ENCODE measurements at regions not wholly inside any gene's neighbourhood (a gene's known extent, or its start where the extent isn't known, plus 50 kb on each side); places are given as distances from the start of the nearest gene placed in this dataset.

DNA sequence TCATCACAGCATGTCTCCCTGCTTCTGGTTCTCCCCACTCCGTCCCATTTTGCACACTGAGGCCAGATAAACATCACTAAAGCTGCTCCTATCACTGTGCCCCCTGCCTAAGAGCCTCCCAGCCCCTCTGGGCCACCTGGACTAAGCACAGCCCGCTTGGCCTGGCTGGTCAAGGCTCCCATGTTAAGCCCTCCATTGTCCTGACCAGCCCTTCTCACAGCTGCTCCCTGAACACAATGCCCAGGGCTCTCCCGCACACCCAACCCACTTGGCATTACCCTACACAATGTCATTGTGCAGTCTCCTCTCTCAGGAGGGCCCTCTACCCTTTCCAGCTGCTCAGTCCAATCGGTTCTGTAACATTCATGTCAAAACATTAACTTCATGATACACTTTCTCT, 133.4 kb downstream of the NUFIP1 start:
- no TSS peak for BruUV-seq (replicated peaks)
- no peak for TF ChIP-seq SRF (IDR thresholded peaks at IDR 0.05; ENCODE audit: low read depth)
- TF ChIP-seq POLR2AphosphoS5 (IDR thresholded peaks at IDR 0.05; ENCODE audit: low read depth, low read length) = no peak
- no peak for TF ChIP-seq ZFX (IDR thresholded peaks at IDR 0.05)
- TF ChIP-seq, protein P1, sequence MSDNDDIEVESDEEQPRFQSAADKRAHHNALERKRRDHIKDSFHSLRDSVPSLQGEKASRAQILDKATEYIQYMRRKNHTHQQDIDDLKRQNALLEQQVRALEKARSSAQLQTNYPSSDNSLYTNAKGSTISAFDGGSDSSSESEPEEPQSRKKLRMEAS (IDR thresholded peaks at IDR 0.05) = no peak
- TF ChIP-seq, protein P2, sequence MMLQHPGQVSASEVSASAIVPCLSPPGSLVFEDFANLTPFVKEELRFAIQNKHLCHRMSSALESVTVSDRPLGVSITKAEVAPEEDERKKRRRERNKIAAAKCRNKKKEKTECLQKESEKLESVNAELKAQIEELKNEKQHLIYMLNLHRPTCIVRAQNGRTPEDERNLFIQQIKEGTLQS (IDR thresholded peaks at IDR 0.05) = no peak
- TF ChIP-seq, protein P3, sequence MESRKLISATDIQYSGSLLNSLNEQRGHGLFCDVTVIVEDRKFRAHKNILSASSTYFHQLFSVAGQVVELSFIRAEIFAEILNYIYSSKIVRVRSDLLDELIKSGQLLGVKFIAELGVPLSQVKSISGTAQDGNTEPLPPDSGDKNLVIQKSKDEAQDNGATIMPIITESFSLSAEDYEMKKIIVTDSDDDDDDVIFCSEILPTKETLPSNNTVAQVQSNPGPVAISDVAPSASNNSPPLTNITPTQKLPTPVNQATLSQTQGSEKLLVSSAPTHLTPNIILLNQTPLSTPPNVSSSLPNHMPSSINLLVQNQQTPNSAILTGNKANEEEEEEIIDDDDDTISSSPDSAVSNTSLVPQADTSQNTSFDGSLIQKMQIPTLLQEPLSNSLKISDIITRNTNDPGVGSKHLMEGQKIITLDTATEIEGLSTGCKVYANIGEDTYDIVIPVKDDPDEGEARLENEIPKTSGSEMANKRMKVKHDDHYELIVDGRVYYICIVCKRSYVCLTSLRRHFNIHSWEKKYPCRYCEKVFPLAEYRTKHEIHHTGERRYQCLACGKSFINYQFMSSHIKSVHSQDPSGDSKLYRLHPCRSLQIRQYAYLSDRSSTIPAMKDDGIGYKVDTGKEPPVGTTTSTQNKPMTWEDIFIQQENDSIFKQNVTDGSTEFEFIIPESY (IDR thresholded peaks at IDR 0.05; ENCODE audit: extremely low read depth, insufficient replicate concordance, low read length) = no peak
- TF ChIP-seq EZH2 (IDR thresholded peaks at IDR 0.05) = no peak
- no peak for TF ChIP-seq YY1 (IDR thresholded peaks at IDR 0.05; ENCODE audit: extremely low read depth, insufficient replicate concordance, low read depth, low read length)
- TF ChIP-seq EZH2phosphoT487 (IDR thresholded peaks at IDR 0.05; ENCODE audit: borderline replicate concordance) = no peak
- no peak for TF ChIP-seq CBX3 (IDR thresholded peaks at IDR 0.05; ENCODE audit: low read depth)
- ATAC-seq (no peak), DNase-seq (ENCODE audit: low read depth, low spot score) (no peak)
- Histone ChIP-seq H3K9me2 (ENCODE audit: insufficient read depth) (no peaks in the 10 kb centered on the region), H3K9me3 (ENCODE audit: control insufficient read depth in 1 of 2, insufficient read depth in 1 of 2, low read depth in 1 of 2, low read length in 2 of 2) (no peaks in the 10 kb centered on the region), H3K4me3 (replicated peaks in 1 of 2; ENCODE audit: low read depth in 1 of 2, low read length in 2 of 2) (no peak overlapping the region), H3K27ac (ENCODE audit: low read depth, low read length) (no peak overlapping the region), H3K79me2 (ENCODE audit: insufficient read depth, low read length) (no peaks in the 10 kb centered on the region), H4K20me1 (ENCODE audit: insufficient read depth) (no peaks in the 10 kb centered on the region), H2AFZ (ENCODE audit: low read depth, low read length, poor library complexity, severe bottlenecking) (no peak overlapping the region), H3K36me3 (ENCODE audit: control insufficient read depth in 1 of 2, insufficient read depth in 2 of 2, low read length in 2 of 2) (no peaks in the 10 kb centered on the region), H3K4me1 (ENCODE audit: control insufficient read depth in 1 of 2, insufficient read depth in 2 of 2, low read length in 2 of 2) (peaks cover 4% of the 10 kb centered on the region in 2 experiments; a peak in 2 of 4 replicates), H3K9ac (ENCODE audit: low read length) (no peak overlapping the region), H3K4me2 (ENCODE audit: low read length) (no peak overlapping the region), H3K27me3 (ENCODE audit: insufficient read depth, low read length) (no peaks in the 10 kb centered on the region)
- ChIA-PET POLR2A (no interaction called here), RAD21 (ENCODE audit: low non-redundant PET in 1 of 2, low total read pairs in 2 of 2, uncharacterized antibody in 2 of 2, unreplicated experiment in 2 of 2) (no interaction called here), CTCF (no interaction called here)
- intact Hi-C loops (cut with micrococcal nuclease) = no loop called here

All from HCT116 (cell line).